GM23248 (cell line): ENCODE measurements at regions not wholly inside any gene's neighbourhood (a gene's known extent, or its start where the extent isn't known, plus 50 kb on each side); places are given as distances from the start of the nearest gene placed in this dataset.

Experiments
- EZH2 ChIP-seq: fragments of 200-600 bp; sonication (generic); IDR thresholded peaks from 2 replicates; pipeline ENCODE4 v1.6.1; 2018; ENCODE audit warnings: antibody characterized with exemption, mild to moderate bottlenecking; ENCODE audit not compliant: insufficient read depth, poor library complexity, severe bottlenecking
- EZH2phosphoT487 ChIP-seq: fragments of 200-600 bp; sonication (generic); IDR thresholded peaks from 2 replicates; pipeline ENCODE4 v1.6.1; 2018; ENCODE audit warnings: antibody characterized with exemption, moderate library complexity, mild to moderate bottlenecking, low read depth; ENCODE audit not compliant: insufficient read depth

GRCh38 chr6:104253236-104253635 lies 606.5 kb downstream of the HACE1 start:
- no peak for TF ChIP-seq EZH2phosphoT487
- no peak for TF ChIP-seq EZH2
